Fibroblast of upper back skin (primary cell): ENCODE measurements at regions not wholly inside any gene's neighbourhood (a gene's known extent, or its start where the extent isn't known, plus 50 kb on each side); places are given as distances from the start of the nearest gene placed in this dataset.

Experiments used
- DNase-seq: peaks from one replicate; pipeline ENCODE4 v3.0.0-alpha.2; 2013

DNA sequence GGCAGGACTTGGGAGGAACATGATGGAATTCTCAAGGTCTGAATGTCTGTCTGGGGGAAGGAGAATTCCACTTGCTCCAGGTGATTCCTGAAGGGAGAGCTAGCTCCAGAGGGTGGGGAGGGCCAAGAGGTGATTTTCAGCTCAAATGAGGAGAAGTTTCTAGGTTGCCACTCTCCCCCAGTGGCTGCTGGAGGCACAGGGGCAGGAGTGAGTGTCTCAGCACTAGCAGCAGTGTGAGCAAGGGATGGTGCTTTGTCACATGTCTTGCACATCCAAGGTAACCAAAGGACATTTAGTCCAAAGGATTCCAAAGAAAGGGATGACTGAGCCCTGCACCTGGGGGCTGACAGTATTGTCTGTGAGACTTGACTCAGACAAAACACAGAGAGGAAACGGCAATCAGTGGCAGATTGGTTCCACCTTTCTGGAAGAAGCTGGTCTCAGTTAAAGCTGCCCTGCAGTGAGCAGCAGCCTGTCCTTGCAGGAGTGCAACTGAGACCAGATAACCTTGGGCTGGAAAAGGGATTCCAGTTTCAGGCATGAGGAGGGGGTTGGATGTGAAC is 51.2 kb upstream of the PCBD1 start:
- DNase-seq = no peak

GRCh38 chr10:70940834-70941568 is 52.6 kb upstream of the PCBD1 start:
- DNase-seq = peak; percentile 12

DNA sequence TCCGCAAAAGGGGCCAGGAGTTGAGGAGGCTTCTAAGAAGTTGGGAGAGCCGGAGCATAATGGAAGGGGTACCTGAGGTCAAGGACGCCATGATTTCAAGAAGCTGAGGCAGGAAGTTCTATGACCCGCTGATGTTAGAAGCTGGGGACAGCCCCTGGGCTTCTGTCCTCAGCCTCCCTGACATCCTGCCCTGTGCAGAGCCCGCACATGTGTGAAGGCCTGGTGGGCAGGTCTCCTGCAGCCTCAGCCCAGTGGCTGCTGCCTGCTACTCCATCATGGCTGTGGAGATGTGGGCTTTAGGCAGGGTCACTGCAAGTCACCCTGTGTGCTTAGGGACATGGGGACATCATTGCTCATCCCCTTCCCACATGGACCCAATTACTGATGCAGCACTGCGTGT is 53.8 kb upstream of the PCBD1 start:
- no peak for DNase-seq

DNA sequence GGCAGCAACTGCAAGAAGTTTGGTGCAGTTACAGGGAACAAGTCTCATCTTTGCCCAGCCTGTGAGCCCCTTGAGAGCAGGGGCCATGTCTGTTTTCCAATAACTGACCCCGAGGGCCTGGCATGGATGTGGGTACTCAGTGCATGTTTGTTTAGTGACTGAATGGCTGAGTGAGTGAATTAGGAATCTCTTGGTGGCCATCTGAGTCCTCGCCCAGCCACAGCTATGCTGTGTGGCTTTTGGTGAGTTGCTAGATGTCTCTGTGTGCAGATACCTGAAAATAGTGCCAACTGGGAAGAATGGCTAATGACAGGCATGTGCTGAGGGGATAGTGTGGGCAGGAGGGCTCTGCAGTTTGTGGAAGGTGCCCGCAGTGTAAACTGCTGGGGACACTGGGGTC is 54.4 kb upstream of the PCBD1 start:
- no peak for DNase-seq

- no peak for DNase-seq
Observed at GRCh38 chr10:70943249-70943648, 54.9 kb upstream of the PCBD1 start.

DNA sequence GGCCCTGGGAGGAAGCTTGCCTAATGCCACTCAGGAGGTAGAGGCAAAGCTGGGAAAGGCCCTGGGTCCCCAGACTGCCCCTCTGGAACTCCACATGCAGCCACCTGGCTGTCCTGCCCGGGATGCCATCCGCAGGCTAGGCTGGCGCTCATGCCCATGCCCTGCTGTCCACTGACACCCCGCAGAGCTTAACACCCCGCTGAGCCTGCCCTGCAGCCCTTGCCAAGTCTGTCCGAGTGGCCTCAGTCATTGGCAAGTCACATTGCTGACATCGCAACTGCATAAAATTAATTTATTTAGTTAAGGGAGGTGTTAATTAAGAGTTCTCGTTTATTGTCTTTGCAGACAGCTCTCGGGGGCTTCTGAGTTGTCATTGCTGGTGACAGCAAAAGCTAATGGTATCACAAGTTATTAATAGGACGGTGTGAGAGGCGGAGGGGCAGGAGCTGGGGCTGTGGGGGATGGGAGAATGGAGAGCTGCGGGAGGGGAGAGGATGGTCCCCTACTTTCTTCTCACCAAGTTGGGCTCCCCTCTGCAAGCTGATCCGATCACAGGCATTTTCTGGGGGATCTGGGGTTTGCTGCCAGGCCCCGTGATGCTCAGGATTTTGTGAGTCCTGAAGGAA is 55.6 kb upstream of the PCBD1 start:
- no peak for DNase-seq

DNA sequence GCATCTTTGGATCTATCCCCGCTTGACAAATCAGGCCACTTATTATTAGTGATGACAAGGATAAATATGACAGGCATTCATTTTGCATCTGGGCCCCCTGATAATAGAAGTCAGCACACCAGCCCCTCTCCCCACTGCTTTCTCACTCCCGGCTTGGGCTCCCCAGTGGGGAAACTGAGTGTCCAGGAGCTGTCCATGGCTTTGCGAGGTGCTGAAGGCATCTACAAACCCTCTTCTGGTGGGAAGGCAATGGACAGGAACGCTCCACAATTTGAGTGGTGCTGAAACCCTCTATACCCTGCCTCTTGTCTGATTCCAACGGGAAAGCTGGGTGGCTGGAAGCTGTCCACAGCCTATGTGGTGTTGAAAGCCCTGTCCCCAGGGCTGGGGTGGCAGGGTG is 61.7 kb upstream of the PCBD1 start:
- no peak for DNase-seq

GRCh38 chr10:70950801-70951200 is 62.4 kb upstream of the PCBD1 start:
- DNase-seq = no peak

GRCh38 chr10:70952401-70952800 is 64.0 kb upstream of the PCBD1 start:
- DNase-seq = no peak

GRCh38 chr10:70952921-70953320 is 64.6 kb upstream of the PCBD1 start:
- DNase-seq = no peak

DNA sequence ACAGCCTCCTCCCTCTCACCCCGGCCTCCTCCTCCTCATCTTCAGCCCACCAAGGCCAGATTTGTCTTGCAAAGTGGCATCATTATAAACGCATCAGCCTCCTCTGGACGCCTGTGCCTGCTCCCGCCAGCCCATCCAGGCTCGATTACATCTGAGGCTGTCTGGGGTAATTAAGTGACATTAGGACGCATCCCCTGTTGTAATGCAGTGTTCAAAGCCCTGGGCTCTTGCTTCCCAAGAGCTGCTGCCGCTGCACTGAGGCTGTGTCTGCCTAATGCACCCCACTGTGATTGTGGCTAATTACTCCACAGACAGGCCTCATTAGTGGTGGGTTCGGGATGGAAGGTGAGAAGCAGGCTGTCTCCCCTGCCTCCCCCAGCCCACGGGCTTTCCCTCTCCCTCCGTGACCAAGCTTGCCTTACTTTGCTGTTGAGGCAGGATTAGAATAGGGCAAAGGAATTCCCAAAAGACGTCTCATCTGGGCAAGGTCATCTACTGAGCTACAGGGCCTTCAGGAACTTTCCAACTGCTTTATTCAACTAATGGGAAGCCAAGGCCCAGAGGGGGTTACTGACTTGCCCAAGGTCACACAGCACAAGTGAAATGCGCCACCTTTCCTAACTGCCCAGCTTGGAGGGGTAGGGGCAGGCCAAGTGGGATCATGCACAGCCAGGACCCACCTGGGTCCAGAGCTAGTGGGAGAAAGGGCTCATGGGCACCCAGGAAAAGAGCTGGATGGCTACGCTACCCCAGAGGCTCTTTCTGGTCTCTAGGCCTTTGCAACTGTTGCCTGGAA is 66.2 kb upstream of the PCBD1 start:
- no peak for DNase-seq

DNA sequence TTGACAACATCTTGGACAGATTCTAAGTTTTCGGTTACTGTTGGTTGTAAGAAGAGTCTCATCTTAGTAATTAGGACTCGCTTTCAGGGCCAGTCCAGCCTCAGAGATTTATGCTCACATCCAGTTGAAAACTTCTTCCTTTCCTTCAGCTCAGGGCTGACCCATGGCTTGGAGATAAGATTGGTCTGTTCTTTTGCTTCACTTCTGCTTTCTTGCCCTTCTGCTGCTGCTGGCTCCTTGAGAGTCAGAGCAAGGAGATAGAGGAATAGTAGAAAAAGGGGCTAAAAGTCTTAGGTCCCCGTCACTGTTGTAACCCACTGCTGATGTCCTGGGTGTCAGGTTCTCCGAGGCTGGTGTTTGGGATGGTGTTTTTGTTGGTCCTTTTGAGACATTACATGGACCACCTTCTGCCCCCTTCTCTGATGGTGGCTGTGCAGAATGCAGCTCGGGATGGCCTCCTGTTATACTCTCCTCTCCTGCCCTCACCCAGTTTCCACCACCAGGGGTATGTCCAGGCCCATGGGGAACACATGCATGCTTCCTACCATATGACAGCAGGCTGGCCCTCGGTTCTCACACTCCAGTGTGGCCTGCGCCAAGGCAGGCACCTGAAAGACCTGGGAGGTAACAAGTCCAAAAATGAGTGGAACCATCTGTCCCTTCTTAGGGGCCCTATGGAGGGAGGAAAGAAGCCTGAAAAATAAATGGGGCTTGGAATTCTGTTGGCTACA is 67.8 kb upstream of the PCBD1 start:
- no peak for DNase-seq

GRCh38 chr10:70958396-70958795 is 70.0 kb upstream of the PCBD1 start:
- DNase-seq = no peak

DNA sequence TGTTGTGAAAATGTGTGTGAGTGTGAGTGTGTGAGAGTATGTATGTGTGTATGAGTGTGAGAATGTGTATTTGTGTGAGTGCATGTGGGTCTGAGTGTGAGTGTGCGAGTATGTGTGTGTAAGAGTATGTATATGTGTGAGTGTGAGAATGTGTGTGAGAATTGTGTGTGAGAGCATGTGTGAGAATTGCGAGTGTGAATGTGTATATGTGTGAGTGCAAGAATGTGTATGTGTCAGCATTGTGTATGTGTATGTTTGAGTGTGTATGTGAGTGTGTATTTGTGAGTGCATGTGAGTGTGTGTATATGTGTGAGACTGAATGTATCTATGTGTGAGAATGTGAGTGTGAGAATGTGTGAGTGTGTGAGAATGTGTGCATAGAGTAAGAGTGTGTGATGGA is 72.0 kb upstream of the PCBD1 start:
- no peak for DNase-seq

- DNase-seq = no peak
Observed at GRCh38 chr10:70960783-70961570, 72.6 kb upstream of the PCBD1 start.

- no peak for DNase-seq
Observed at GRCh38 chr10:70962686-70963085, 74.3 kb upstream of the PCBD1 start.

GRCh38 chr10:70963271-70963670 is 74.9 kb upstream of the PCBD1 start:
- no peak for DNase-seq

DNA sequence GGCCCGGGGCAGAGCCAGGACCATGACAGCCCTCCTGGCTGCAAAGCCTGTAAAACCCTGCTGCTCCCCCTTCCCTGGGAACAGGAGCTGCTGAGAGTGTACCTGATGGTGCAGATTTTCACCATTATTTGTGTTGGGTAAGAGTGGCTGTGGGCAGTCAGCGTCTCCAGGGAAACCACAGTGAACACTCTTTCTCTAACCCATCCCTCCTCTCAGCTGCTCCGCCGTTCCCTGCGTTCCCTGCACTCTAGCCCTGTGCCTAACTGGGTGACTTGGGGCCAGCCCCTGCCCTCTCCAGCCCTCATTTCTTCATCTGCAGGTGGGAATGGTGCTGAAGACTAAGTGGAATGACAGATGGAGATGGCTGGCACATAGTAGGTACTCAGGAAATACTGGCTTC is 75.9 kb upstream of the PCBD1 start:
- no peak for DNase-seq

DNA sequence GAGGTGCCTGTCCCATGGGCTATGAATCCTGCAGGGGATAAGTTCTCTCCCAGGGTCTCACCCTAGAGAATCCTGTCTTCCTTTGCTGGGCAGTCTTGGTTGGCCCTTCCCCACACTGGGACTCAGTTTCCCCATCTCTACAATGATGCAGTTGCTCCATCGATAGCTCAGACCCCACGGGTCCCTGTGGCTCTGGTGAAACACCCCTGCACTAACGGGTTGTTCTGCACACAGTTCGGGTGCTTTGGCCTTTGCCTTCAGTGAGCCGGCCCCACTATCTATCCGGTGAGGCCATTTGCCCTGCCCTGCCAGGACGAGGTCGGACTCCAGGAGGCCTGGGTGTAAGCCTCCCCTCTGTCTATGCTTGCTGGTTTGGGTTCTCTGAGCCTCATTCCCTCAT is 76.5 kb upstream of the PCBD1 start:
- no peak for DNase-seq

- DNase-seq = no peak
Observed at GRCh38 chr10:70965566-70965965, 77.2 kb upstream of the PCBD1 start.

- DNase-seq = no peak
Observed at GRCh38 chr10:70966646-70967553, 78.5 kb upstream of the PCBD1 start.
